Loucy (cell line): ENCODE measurements at regions not wholly inside any gene's neighbourhood (a gene's known extent, or its start where the extent isn't known, plus 50 kb on each side); places are given as distances from the start of the nearest gene placed in this dataset.

Experiments used
- H2AFZ ChIP-seq: fragments of 200-600 bp; sonication (generic); 2 replicates; pipeline ENCODE4 v1.6.0; 2016; ENCODE audit warnings: antibody characterized with exemption, mild to moderate bottlenecking, low read length, moderate library complexity
- H3F3A ChIP-seq: fragments of 200-600 bp; 2 replicates; pipeline ENCODE4 v1.6.0; 2016; ENCODE audit warnings: antibody characterized with exemption, low read depth, mild to moderate bottlenecking
- H3K27me3 ChIP-seq: fragments of 200-600 bp; sonication (generic); 2 replicates; pipeline ENCODE4 v1.6.1; 2014; ENCODE audit warnings: low read length, mild to moderate bottlenecking; ENCODE audit not compliant: insufficient read depth, poor library complexity, severe bottlenecking
- H3K36me3 ChIP-seq: fragments of 200-600 bp; sonication (generic); 2 replicates; pipeline ENCODE4 v1.6.1; 2016; ENCODE audit warnings: low read length; ENCODE audit not compliant: insufficient read depth
- H3K4me1 ChIP-seq: fragments of 200-600 bp; sonication (generic); 2 replicates; pipeline ENCODE4 v1.5.1; 2014; ENCODE audit warnings: low read length, mild to moderate bottlenecking; ENCODE audit not compliant: insufficient read depth, poor library complexity, severe bottlenecking
- H3K4me2 ChIP-seq: fragments of 200-600 bp; sonication (generic); 2 replicates; pipeline ENCODE4 v1.6.0; 2014; ENCODE audit warnings: antibody characterized with exemption, low read length, low read depth, mild to moderate bottlenecking; ENCODE audit not compliant: poor library complexity, severe bottlenecking
- H3K4me3 ChIP-seq: fragments of 200-600 bp; sonication (generic); 2 replicates; pipeline ENCODE4 v1.5.1; 2014; ENCODE audit warnings: low read length, mild to moderate bottlenecking, mixed read lengths; ENCODE audit not compliant: poor library complexity, severe bottlenecking
- H3K79me2 ChIP-seq: fragments of 200-600 bp; sonication (generic); 2 replicates; pipeline ENCODE4 v1.6.1; 2014; ENCODE audit warnings: low read length; ENCODE audit not compliant: insufficient read depth
- H3K9ac ChIP-seq: fragments of 200-600 bp; sonication (generic); 2 replicates; pipeline ENCODE4 v1.6.0; 2014; ENCODE audit warnings: mild to moderate bottlenecking, low read depth, low read length, moderate library complexity; ENCODE audit not compliant: poor library complexity, severe bottlenecking
- H3K9me2 ChIP-seq: fragments of 200-600 bp; sonication (generic); replicated peaks from 2 replicates; pipeline ENCODE4 v1.6.1; 2016; ENCODE audit warnings: low read depth, low read length, mixed read lengths
- H3K9me3 ChIP-seq: fragments of 200-600 bp; sonication (generic); 2 replicates; pipeline ENCODE4 v1.6.1; 2014; ENCODE audit warnings: mild to moderate bottlenecking, antibody characterized with exemption, low read length, low read depth; ENCODE audit not compliant: insufficient read depth
- H4K20me1 ChIP-seq: fragments of 200-600 bp; sonication (generic); 2 replicates; pipeline ENCODE4 v1.6.0; 2014; ENCODE audit warnings: antibody characterized with exemption, low read length, mild to moderate bottlenecking; ENCODE audit not compliant: insufficient read depth, poor library complexity, severe bottlenecking
- CTCF ChIP-seq: fragments of 200-600 bp; sonication (generic); conservative IDR thresholded peaks from 2 replicates; pipeline ENCODE4 v1.5.1; 2014; ENCODE audit warnings: mild to moderate bottlenecking, antibody characterized with exemption, low read length
- EZH2phosphoT487 ChIP-seq: fragments of 200-600 bp; IDR thresholded peaks from 2 replicates; pipeline ENCODE4 v1.6.1; 2018; ENCODE audit warnings: antibody characterized with exemption, mild to moderate bottlenecking, moderate library complexity, borderline replicate concordance

DNA sequence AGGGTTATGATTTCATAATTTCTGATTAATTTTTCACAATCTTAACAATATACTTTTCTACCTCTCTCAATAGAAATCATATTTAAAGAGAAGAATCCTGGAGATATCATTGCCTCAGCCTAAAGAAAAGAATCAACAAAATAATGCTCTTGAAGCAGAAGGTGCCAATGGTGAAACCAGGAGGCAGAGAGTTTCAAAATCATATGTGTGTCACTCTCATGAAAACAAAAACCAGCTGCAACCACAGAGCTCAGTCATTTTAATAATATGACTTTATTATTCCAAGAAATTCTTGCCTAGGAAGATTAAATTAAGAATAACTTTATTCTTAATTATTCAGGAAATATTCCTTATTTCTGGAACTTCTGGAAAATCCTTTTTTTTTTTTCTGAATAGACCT is 266.8 kb upstream of the ACTBL2 start:
- Histone ChIP-seq H3K9me3 (no peaks in the 10 kb centered on the region), H3K36me3 (no peaks in the 10 kb centered on the region), H3K9ac (no peak overlapping the region), H4K20me1 (no peaks in the 10 kb centered on the region), H3K9me2 (no peaks in the 10 kb centered on the region), H3K4me2 (no peak overlapping the region), H3K4me3 (no peak overlapping the region), H3K27me3 (no peaks in the 10 kb centered on the region), H3K79me2 (no peaks in the 10 kb centered on the region), H3K4me1 (no peaks in the 10 kb centered on the region), H3F3A (no peaks in the 10 kb centered on the region), H2AFZ (no peak overlapping the region)
- TF ChIP-seq EZH2phosphoT487 (no peak), CTCF (no peak)

GRCh38 chr5:57745700-57746651 is 263.4 kb upstream of the ACTBL2 start:
- Histone ChIP-seq H2AFZ (no peak overlapping the region), H3K4me3 (no peak overlapping the region), H3K79me2 (no peaks in the 10 kb centered on the region), H3K9ac (no peak overlapping the region), H3K27me3 (no peaks in the 10 kb centered on the region), H4K20me1 (no peaks in the 10 kb centered on the region), H3K36me3 (no peaks in the 10 kb centered on the region), H3K9me2 (no peaks in the 10 kb centered on the region), H3F3A (no peaks in the 10 kb centered on the region), H3K4me1 (no peaks in the 10 kb centered on the region), H3K9me3 (no peaks in the 10 kb centered on the region), H3K4me2 (no peak overlapping the region)
- no peak for TF ChIP-seq EZH2phosphoT487
- TF ChIP-seq CTCF = no peak

DNA sequence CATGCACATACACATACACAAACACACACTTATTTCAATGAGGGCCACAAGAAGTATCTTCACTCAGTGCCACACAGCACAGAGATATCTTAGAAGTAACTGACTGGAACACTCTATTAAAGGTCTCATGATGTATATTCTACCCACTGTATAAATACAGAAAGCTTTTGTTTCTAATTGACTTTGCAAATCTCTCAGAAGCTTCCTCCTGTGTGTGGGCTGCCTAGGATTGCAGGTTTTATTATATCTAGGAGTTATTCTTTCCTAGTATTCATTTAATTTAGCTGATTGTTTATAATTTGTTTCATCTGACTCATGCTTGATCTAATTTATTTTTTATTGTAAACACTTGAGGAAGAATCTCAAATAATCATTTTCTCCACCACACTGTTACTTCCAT is 262.4 kb upstream of the ACTBL2 start:
- H2AFZ ChIP-seq = no peak overlapping the region
- TF ChIP-seq CTCF (no peak), EZH2phosphoT487 (no peak)
- H3K36me3 ChIP-seq = no peaks in the 10 kb centered on the region
- no peak overlapping the region for H3K9ac ChIP-seq
- H3K9me2 ChIP-seq = no peaks in the 10 kb centered on the region
- H3K4me1 ChIP-seq = no peaks in the 10 kb centered on the region
- H3K79me2 ChIP-seq = no peaks in the 10 kb centered on the region
- no peaks in the 10 kb centered on the region for H3F3A ChIP-seq
- H4K20me1 ChIP-seq = no peaks in the 10 kb centered on the region
- H3K9me3 ChIP-seq = no peaks in the 10 kb centered on the region
- no peak overlapping the region for H3K4me2 ChIP-seq
- no peaks in the 10 kb centered on the region for H3K27me3 ChIP-seq
- H3K4me3 ChIP-seq = no peak overlapping the region
